ENCODE measurements at regions not wholly inside any gene's neighbourhood (a gene's known extent, or its start where the extent isn't known, plus 50 kb on each side); places are given as distances from the start of the nearest gene placed in this dataset.

- Mint-ChIP-seq H3K36me3 (ENCODE audit: low read depth, unreplicated experiment) (no peaks in the 10 kb centered on the region), H3K4me3 (ENCODE audit: unreplicated experiment) (no peak overlapping the region), H3K9me3 (ENCODE audit: unreplicated experiment) (no peaks in the 10 kb centered on the region), H3K27me3 (ENCODE audit: low read depth, unreplicated experiment) (no peaks in the 10 kb centered on the region), H3K4me1 (ENCODE audit: low read depth, unreplicated experiment) (no peaks in the 10 kb centered on the region), H3K27ac (ENCODE audit: unreplicated experiment) (no peak overlapping the region)
- Histone ChIP-seq H3K9me3 (ENCODE audit: insufficient read depth, low read depth, low read length) (no peaks in the 10 kb centered on the region), H3K27ac (ENCODE audit: low read depth, low read length) (no peak overlapping the region), H3K36me3 (ENCODE audit: insufficient read depth, low read length) (no peaks in the 10 kb centered on the region), H3K4me2 (ENCODE audit: low read length) (no peak overlapping the region), H3K4me3 (ENCODE audit: insufficient read depth, low read depth, low read length) (no peak overlapping the region), H2AFZ (ENCODE audit: low read depth, low read length) (no peak overlapping the region), H4K20me1 (ENCODE audit: insufficient read depth, low read length) (no peaks in the 10 kb centered on the region), H3K27me3 (ENCODE audit: insufficient read depth, low read length) (no peaks in the 10 kb centered on the region), H3K4me1 (ENCODE audit: insufficient read depth, low read length) (no peaks in the 10 kb centered on the region), H3K9ac (ENCODE audit: low read length) (no peak overlapping the region), H3K79me2 (ENCODE audit: insufficient read depth, low read length) (no peaks in the 10 kb centered on the region)
- FAIRE-seq, result no peak
- no peak for DNase-seq (ENCODE audit: low read depth)
- TF ChIP-seq EZH2 (IDR thresholded peaks at IDR 0.05; ENCODE audit: insufficient read depth, low read length), result no peak
- no peak for TF ChIP-seq CTCF (IDR thresholded peaks at IDR 0.05; ENCODE audit: insufficient read depth, low read depth, low read length)
These were observed 80.3 kb downstream of the OTOL1 start for GRCh38 chr3:161576714-161577510.

GRCh38 chr3:161577662-161578061 lies 81.1 kb downstream of the OTOL1 start:
- no peaks in the 10 kb centered on the region for H3K4me1 ChIP-seq (ENCODE audit: insufficient read depth, low read length)
- no peak overlapping the region for H2AFZ ChIP-seq (ENCODE audit: low read depth, low read length)

More at GRCh38 chr3:161577662-161578061, 81.1 kb downstream of the OTOL1 start:
- H3K27me3 Mint-ChIP-seq (ENCODE audit: low read depth, unreplicated experiment), result no peaks in the 10 kb centered on the region
- Histone ChIP-seq H3K4me2 (ENCODE audit: low read length) (no peak overlapping the region), H3K9ac (ENCODE audit: low read length) (no peak overlapping the region), H3K27me3 (ENCODE audit: insufficient read depth, low read length) (no peaks in the 10 kb centered on the region), H3K4me3 (ENCODE audit: insufficient read depth, low read depth, low read length) (no peak overlapping the region), H3K36me3 (ENCODE audit: insufficient read depth, low read length) (no peaks in the 10 kb centered on the region), H3K79me2 (ENCODE audit: insufficient read depth, low read length) (no peaks in the 10 kb centered on the region), H4K20me1 (ENCODE audit: insufficient read depth, low read length) (no peaks in the 10 kb centered on the region), H3K27ac (ENCODE audit: low read depth, low read length) (no peak overlapping the region), H3K9me3 (ENCODE audit: insufficient read depth, low read depth, low read length) (no peaks in the 10 kb centered on the region)
- no peak overlapping the region for H3K27ac Mint-ChIP-seq (ENCODE audit: unreplicated experiment)
- H3K36me3 Mint-ChIP-seq (ENCODE audit: low read depth, unreplicated experiment), result no peaks in the 10 kb centered on the region
- no peak for FAIRE-seq
- no peak for DNase-seq (ENCODE audit: low read depth)
- H3K4me3 Mint-ChIP-seq (ENCODE audit: unreplicated experiment), result no peak overlapping the region
- no peaks in the 10 kb centered on the region for H3K4me1 Mint-ChIP-seq (ENCODE audit: low read depth, unreplicated experiment)
- no peak for TF ChIP-seq EZH2 (IDR thresholded peaks at IDR 0.05; ENCODE audit: insufficient read depth, low read length)
- no peak for TF ChIP-seq CTCF (IDR thresholded peaks at IDR 0.05; ENCODE audit: insufficient read depth, low read depth, low read length)
- no peaks in the 10 kb centered on the region for H3K9me3 Mint-ChIP-seq (ENCODE audit: unreplicated experiment)
